H1 (cell line): ENCODE measurements at regions not wholly inside any gene's neighbourhood (a gene's known extent, or its start where the extent isn't known, plus 50 kb on each side); places are given as distances from the start of the nearest gene placed in this dataset.

Experiments
- BCL11A ChIP-seq, 2 experiments: IDR thresholded peaks; one replicate each; pipeline ENCODE4 v1.6.1; 2011; ENCODE audit warnings: low read depth in 2 of 2, low read length in 2 of 2, mild to moderate bottlenecking in 2 of 2
- CTBP2 ChIP-seq: IDR thresholded peaks from 2 replicates; pipeline ENCODE4 v1.7.0; 2011; ENCODE audit warnings: borderline replicate concordance, mild to moderate bottlenecking, moderate library complexity, mixed read lengths, low read length; ENCODE audit not compliant: insufficient read depth, insufficient read length
- CTCF ChIP-seq, 3 experiments: IDR thresholded peaks; 1 replicate in 2 of 3; 2 replicates in 1 of 3; pipeline versions ENCODE4 v1.5.1 to v1.6.1; 2011; ENCODE audit warnings: low read length in 3 of 3, mild to moderate bottlenecking in 3 of 3, inconsistent platforms in 2 of 3, low read depth in 1 of 3, moderate library complexity in 1 of 3; ENCODE audit not compliant: insufficient read depth in 1 of 3; ENCODE audit errors: control extremely low read depth in 1 of 3
- HDAC2 ChIP-seq, 2 experiments: fragments of 300-600 bp in 1 of 2; sonication (generic) in 1 of 2; IDR thresholded peaks; 2 replicates each; pipeline ENCODE4 v1.6.1; 2011 to 2012; ENCODE audit warnings: low read depth in 2 of 2, low read length in 2 of 2, mild to moderate bottlenecking in 2 of 2, moderate library complexity in 2 of 2, borderline replicate concordance in 1 of 2, inconsistent platforms in 1 of 2
- PHF8 ChIP-seq: fragments of 200-600 bp; sonication (generic); conservative IDR thresholded peaks from 2 replicates; pipeline ENCODE4 v1.7.1; 2012; ENCODE audit warnings: low read depth, mild to moderate bottlenecking, inconsistent platforms, low read length, moderate library complexity
- SAP30 ChIP-seq: fragments of 300-600 bp; sonication (generic); IDR thresholded peaks from 2 replicates; pipeline ENCODE4 v1.7.1; 2012; ENCODE audit warnings: low read length, moderate library complexity, mild to moderate bottlenecking, inconsistent platforms; ENCODE audit not compliant: insufficient read depth, insufficient replicate concordance
- TF ChIP-seq, protein P1 (sequence below): IDR thresholded peaks from 2 replicates; pipeline ENCODE4 v1.6.1; 2012; ENCODE audit warnings: low read length, inconsistent platforms

GRCh38 chr6:8212720-8213434, 110.5 kb upstream of the EEF1E1 start (continued):
- no peak for TF ChIP-seq CTCF (IDR thresholded peaks at IDR 0.05; ENCODE audit: control extremely low read depth in 1 of 3, insufficient read depth in 1 of 3, low read depth in 1 of 3, low read length in 3 of 3)
- TF ChIP-seq CTBP2 = no peak
- no peak for TF ChIP-seq SAP30
- no peak for TF ChIP-seq BCL11A (IDR thresholded peaks at IDR 0.05; ENCODE audit: low read depth in 2 of 2, low read length in 2 of 2)
- no peak for TF ChIP-seq HDAC2 (IDR thresholded peaks at IDR 0.05; ENCODE audit: borderline replicate concordance in 1 of 2, low read depth in 2 of 2, low read length in 2 of 2)
- TF ChIP-seq, protein P1, sequence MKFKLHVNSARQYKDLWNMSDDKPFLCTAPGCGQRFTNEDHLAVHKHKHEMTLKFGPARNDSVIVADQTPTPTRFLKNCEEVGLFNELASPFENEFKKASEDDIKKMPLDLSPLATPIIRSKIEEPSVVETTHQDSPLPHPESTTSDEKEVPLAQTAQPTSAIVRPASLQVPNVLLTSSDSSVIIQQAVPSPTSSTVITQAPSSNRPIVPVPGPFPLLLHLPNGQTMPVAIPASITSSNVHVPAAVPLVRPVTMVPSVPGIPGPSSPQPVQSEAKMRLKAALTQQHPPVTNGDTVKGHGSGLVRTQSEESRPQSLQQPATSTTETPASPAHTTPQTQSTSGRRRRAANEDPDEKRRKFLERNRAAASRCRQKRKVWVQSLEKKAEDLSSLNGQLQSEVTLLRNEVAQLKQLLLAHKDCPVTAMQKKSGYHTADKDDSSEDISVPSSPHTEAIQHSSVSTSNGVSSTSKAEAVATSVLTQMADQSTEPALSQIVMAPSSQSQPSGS = no peak
- no peak for TF ChIP-seq PHF8
